ENCODE measurements at regions not wholly inside any gene's neighbourhood (a gene's known extent, or its start where the extent isn't known, plus 50 kb on each side); places are given as distances from the start of the nearest gene placed in this dataset.

GRCh38 chr2:207472343-207473048, 57.3 kb upstream of the CREB1 start:
- peaks cover 5% of the 10 kb centered on the region for H3K4me1 ChIP-seq
- no peaks in the 10 kb centered on the region for H4K20me1 ChIP-seq
- no peaks in the 10 kb centered on the region for H3K36me3 ChIP-seq
- no peaks in the 10 kb centered on the region for H3K9me3 ChIP-seq
- H3K9ac ChIP-seq, result no peak overlapping the region
- TF ChIP-seq Cebpa-rat (IDR thresholded peaks at IDR 0.05), result no peak
- H3K27ac ChIP-seq, result no peak overlapping the region
- H3K4me2 ChIP-seq, result no peak overlapping the region
- no peak overlapping the region for H3K4me3 ChIP-seq
- no peaks in the 10 kb centered on the region for H3K27me3 ChIP-seq

- Histone ChIP-seq H3K4me2 (no peak overlapping the region), H3K9ac (no peak overlapping the region)
These were observed 56.5 kb upstream of the CREB1 start for GRCh38 chr2:207473049-207473930.

GRCh38 chr2:207473931-207474235, 55.9 kb upstream of the CREB1 start:
- no peak overlapping the region for H3K4me3 ChIP-seq
- no peak overlapping the region for H3K27ac ChIP-seq
- H3K27me3 ChIP-seq, result no peaks in the 10 kb centered on the region
- no peaks in the 10 kb centered on the region for H3K9me3 ChIP-seq
- no peak overlapping the region for H3K4me2 ChIP-seq
- no peak for TF ChIP-seq Cebpa-rat (IDR thresholded peaks at IDR 0.05)
- no peaks in the 10 kb centered on the region for H4K20me1 ChIP-seq
- no peak overlapping the region for H3K9ac ChIP-seq
- H3K4me1 ChIP-seq, result no peaks in the 10 kb centered on the region; the same call in 1 of the 2 replicates
- no peaks in the 10 kb centered on the region for H3K36me3 ChIP-seq

More at GRCh38 chr2:207473049-207473930, 56.5 kb upstream of the CREB1 start:
- Histone ChIP-seq H3K27ac (no peak overlapping the region), H3K4me1 (peaks cover 5% of the 10 kb centered on the region), H3K36me3 (no peaks in the 10 kb centered on the region), H3K9me3 (no peaks in the 10 kb centered on the region), H3K27me3 (no peaks in the 10 kb centered on the region), H4K20me1 (no peaks in the 10 kb centered on the region), H3K4me3 (no peak overlapping the region)
- no peak for TF ChIP-seq Cebpa-rat (IDR thresholded peaks at IDR 0.05)

- TF ChIP-seq Cebpa-rat (IDR thresholded peaks at IDR 0.05), result no peak
- no peak overlapping the region for H3K4me2 ChIP-seq
- H4K20me1 ChIP-seq, result no peaks in the 10 kb centered on the region
- no peak overlapping the region for H3K9ac ChIP-seq
- no peaks in the 10 kb centered on the region for H3K36me3 ChIP-seq
- H3K27ac ChIP-seq, result no peak overlapping the region
- H3K4me1 ChIP-seq, result no peaks in the 10 kb centered on the region; the same call in 1 of the 2 replicates
- H3K4me3 ChIP-seq, result no peak overlapping the region
- H3K9me3 ChIP-seq, result no peaks in the 10 kb centered on the region
- H3K27me3 ChIP-seq, result no peaks in the 10 kb centered on the region
These were observed 54.8 kb upstream of the CREB1 start for GRCh38 chr2:207474863-207475485.

DNA sequence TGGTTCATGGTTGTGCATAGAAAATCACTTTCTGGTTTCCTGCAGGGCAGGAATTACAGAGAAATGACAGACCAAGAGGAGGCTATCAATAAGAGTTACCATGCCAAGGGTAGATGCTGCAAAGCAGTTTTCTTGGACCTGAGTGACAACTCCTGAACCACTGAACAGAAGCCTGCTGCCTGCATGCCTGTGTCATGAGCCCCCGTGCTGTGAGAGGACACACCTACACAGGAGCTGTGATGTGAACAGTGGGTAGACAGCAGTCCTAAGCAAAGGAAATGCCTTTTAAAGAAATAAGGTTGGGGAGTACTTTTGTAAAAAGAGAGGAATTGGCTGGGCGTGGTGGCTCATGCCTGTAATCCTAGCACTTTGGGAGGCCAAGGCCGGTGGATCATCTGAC, 54.2 kb upstream of the CREB1 start:
- H3K4me3 ChIP-seq, result no peak overlapping the region
- no peak overlapping the region for H3K9ac ChIP-seq
- H3K27ac ChIP-seq, result no peak overlapping the region

GRCh38 chr2:207477896-207478295, 51.9 kb upstream of the CREB1 start:
- H3K4me1 ChIP-seq, result no peaks in the 10 kb centered on the region; the same call in 1 of the 2 replicates
- no peak overlapping the region for H3K4me3 ChIP-seq
- H3K4me2 ChIP-seq, result no peak overlapping the region
- no peak for TF ChIP-seq Cebpa-rat (IDR thresholded peaks at IDR 0.05)
- no peaks in the 10 kb centered on the region for H3K9me3 ChIP-seq
- H3K9ac ChIP-seq, result no peak overlapping the region
- no peak overlapping the region for H3K27ac ChIP-seq
- H4K20me1 ChIP-seq, result no peaks in the 10 kb centered on the region
- no peaks in the 10 kb centered on the region for H3K36me3 ChIP-seq
- no peaks in the 10 kb centered on the region for H3K27me3 ChIP-seq

More for the DNA sequence above, 54.2 kb upstream of the CREB1 start:
- Histone ChIP-seq H3K9me3 (no peaks in the 10 kb centered on the region), H3K36me3 (no peaks in the 10 kb centered on the region), H3K4me2 (no peak overlapping the region), H3K27me3 (no peaks in the 10 kb centered on the region), H3K4me1 (no peaks in the 10 kb centered on the region; the same call in 1 of the 2 replicates), H4K20me1 (no peaks in the 10 kb centered on the region)
- TF ChIP-seq Cebpa-rat (IDR thresholded peaks at IDR 0.05), result no peak

DNA sequence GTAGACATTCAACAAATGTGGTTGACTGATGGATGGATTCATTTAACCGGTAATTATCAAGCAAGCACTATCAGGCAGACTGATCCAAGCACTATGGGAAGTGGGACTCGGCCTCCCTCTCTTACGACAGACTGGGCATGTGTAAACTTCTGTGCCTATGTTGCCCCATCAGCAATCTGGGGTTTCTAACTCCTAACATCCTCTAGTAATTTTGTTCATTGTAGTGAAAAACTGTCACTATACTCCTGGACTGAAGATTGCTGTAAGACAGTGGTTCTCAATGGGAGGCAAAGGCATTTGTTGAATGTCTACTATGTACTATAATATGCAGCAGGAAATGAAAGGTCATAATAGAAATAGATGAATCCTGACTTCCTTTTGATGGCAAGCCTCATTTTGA, 51.2 kb upstream of the CREB1 start:
- Histone ChIP-seq H4K20me1 (no peaks in the 10 kb centered on the region), H3K36me3 (no peaks in the 10 kb centered on the region), H3K9ac (no peak overlapping the region), H3K27ac (no peak overlapping the region), H3K4me2 (no peak overlapping the region), H3K4me1 (no peaks in the 10 kb centered on the region; the same call in 1 of the 2 replicates), H3K9me3 (no peaks in the 10 kb centered on the region), H3K4me3 (no peak overlapping the region), H3K27me3 (no peaks in the 10 kb centered on the region)
- TF ChIP-seq Cebpa-rat (IDR thresholded peaks at IDR 0.05), result no peak

- no peak overlapping the region for H3K4me3 ChIP-seq
- H3K27me3 ChIP-seq, result no peaks in the 10 kb centered on the region
- no peak overlapping the region for H3K27ac ChIP-seq
- H3K9ac ChIP-seq, result no peak overlapping the region
- no peaks in the 10 kb centered on the region for H3K9me3 ChIP-seq
- no peaks in the 10 kb centered on the region for H4K20me1 ChIP-seq
- TF ChIP-seq Cebpa-rat (IDR thresholded peaks at IDR 0.05), result no peak
- no peak overlapping the region for H3K4me2 ChIP-seq
- H3K36me3 ChIP-seq, result no peaks in the 10 kb centered on the region
- H3K4me1 ChIP-seq, result no peaks in the 10 kb centered on the region
These were observed 50.5 kb upstream of the CREB1 start for GRCh38 chr2:207479198-207479785.
